Ascending aorta (tissue), 2 donors: ENCODE measurements at regions not wholly inside any gene's neighbourhood (a gene's known extent, or its start where the extent isn't known, plus 50 kb on each side); places are given as distances from the start of the nearest gene placed in this dataset.

Experiments
- DNase-seq, 2 donors: peaks; one replicate each; pipeline ENCODE4 v3.0.0-alpha.2; 2019; ENCODE audit warnings: low spot score in 2 of 2
- H3K27ac ChIP-seq, 2 donors: fragments of 200-600 bp; sonication (generic); one replicate each; pipeline ENCODE4 v1.5.1; 2016 to 2017; ENCODE audit warnings: mild to moderate bottlenecking in 1 of 2
- H3K27me3 ChIP-seq: fragments of 200-600 bp; sonication (generic); one replicate; pipeline ENCODE4 v1.5.1; 2017
- H3K36me3 ChIP-seq, 2 donors: fragments of 200-600 bp; sonication (generic); one replicate each; pipeline ENCODE4 v1.5.1; 2016
- H3K4me1 ChIP-seq, 2 donors: fragments of 200-600 bp; sonication (generic); one replicate each; pipeline ENCODE4 v1.5.1; 2016 to 2017; ENCODE audit warnings: mild to moderate bottlenecking in 1 of 2
- H3K4me3 ChIP-seq, 2 donors: fragments of 200-600 bp; sonication (generic); one replicate each; pipeline ENCODE4 v1.5.1; 2016 to 2017; ENCODE audit warnings: mild to moderate bottlenecking in 1 of 2
- H3K9me3 ChIP-seq, 2 donors: fragments of 200-600 bp; sonication (generic); one replicate each; pipeline ENCODE4 v1.5.1; 2016
- CTCF ChIP-seq, 3 experiments: fragments of 200-600 bp in 2 of 3; fragments of 450-650 bp in 1 of 3; sonication (generic) in 2 of 3; IDR thresholded peaks; one replicate each; pipeline ENCODE4 v1.5.1; 2016 to 2019; ENCODE audit warnings: antibody characterized with exemption in 3 of 3, mild to moderate bottlenecking in 1 of 3, moderate library complexity in 1 of 3
- intact Hi-C: fragments of 100-400 bp; cut with DNase I; formaldehyde crosslinking; loops from one replicate; pipeline ENCODE4 v1.15.1; 2023

DNA sequence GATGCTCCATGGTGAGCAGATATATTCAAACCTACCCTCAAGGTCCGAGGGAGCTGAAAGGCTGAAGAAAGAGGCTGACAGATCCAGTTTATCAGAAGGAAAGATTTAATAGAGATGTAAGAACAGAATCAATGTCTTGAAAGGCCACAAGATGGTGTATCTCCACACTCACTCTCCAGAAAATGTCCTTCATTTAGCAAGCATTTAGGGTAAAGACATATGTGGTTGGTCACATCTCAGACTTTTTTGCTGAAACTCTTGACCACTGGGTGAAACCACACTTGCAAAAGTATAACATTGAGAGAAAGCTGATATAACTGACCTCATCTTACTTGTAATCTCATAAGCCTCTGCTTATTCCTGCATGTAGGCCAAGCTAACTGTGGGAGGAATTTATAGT is 745.8 kb upstream of the GALNTL6 start:
- Histone ChIP-seq H3K27me3 (no peaks in the 10 kb centered on the region), H3K4me1 (no peaks in the 10 kb centered on the region), H3K4me3 (no peak overlapping the region), H3K27ac (no peak overlapping the region), H3K9me3 (peaks cover 0 to 3% of the 10 kb centered on the region in 2 donors), H3K36me3 (no peaks in the 10 kb centered on the region)
- intact Hi-C loops = no loop called here
- TF ChIP-seq CTCF (IDR thresholded peaks at IDR 0.05) = no peak
- no peak for DNase-seq

- H3K27me3 ChIP-seq = no peaks in the 10 kb centered on the region
- no peak overlapping the region for H3K4me3 ChIP-seq
- TF ChIP-seq CTCF (IDR thresholded peaks at IDR 0.05) = no peak
- peaks cover 0 to 7% of the 10 kb centered on the region in 2 donors for H3K9me3 ChIP-seq
- H3K27ac ChIP-seq = no peak overlapping the region
- H3K36me3 ChIP-seq = no peaks in the 10 kb centered on the region
- intact Hi-C loops = no loop called here
- H3K4me1 ChIP-seq = no peaks in the 10 kb centered on the region
- DNase-seq = no peak
Observed at GRCh38 chr4:171049380-171049779, 763.8 kb upstream of the GALNTL6 start.

GRCh38 chr4:171042989-171043524 is 770.1 kb upstream of the GALNTL6 start:
- no peaks in the 10 kb centered on the region for H3K4me1 ChIP-seq
- no peak overlapping the region for H3K27ac ChIP-seq
- H3K9me3 ChIP-seq = peaks cover 0 to 12% of the 10 kb centered on the region in 2 donors
- H3K27me3 ChIP-seq = no peaks in the 10 kb centered on the region
- DNase-seq = no peak
- no peak for TF ChIP-seq CTCF (IDR thresholded peaks at IDR 0.05)
- H3K4me3 ChIP-seq = no peak overlapping the region
- intact Hi-C loops = no loop called here
- H3K36me3 ChIP-seq = no peaks in the 10 kb centered on the region

- DNase-seq = no peak
- Histone ChIP-seq H3K36me3 (no peaks in the 10 kb centered on the region), H3K4me3 (no peak overlapping the region), H3K27ac (no peak overlapping the region), H3K9me3 (no peaks in the 10 kb centered on the region), H3K4me1 (no peaks in the 10 kb centered on the region), H3K27me3 (no peaks in the 10 kb centered on the region)
- intact Hi-C loops = no loop called here
- no peak for TF ChIP-seq CTCF (IDR thresholded peaks at IDR 0.05)
Observed at GRCh38 chr4:171035909-171036308, 777.3 kb upstream of the GALNTL6 start.

GRCh38 chr4:171031338-171031737 is 781.9 kb upstream of the GALNTL6 start:
- intact Hi-C loops = no loop called here
- no peak overlapping the region for H3K27ac ChIP-seq
- H3K36me3 ChIP-seq = no peaks in the 10 kb centered on the region
- H3K27me3 ChIP-seq = no peaks in the 10 kb centered on the region
- no peak overlapping the region for H3K4me3 ChIP-seq
- no peaks in the 10 kb centered on the region for H3K4me1 ChIP-seq
- H3K9me3 ChIP-seq = no peaks in the 10 kb centered on the region
- no peak for TF ChIP-seq CTCF (IDR thresholded peaks at IDR 0.05)
- DNase-seq = no peak

- intact Hi-C loops = no loop called here
- Histone ChIP-seq H3K9me3 (no peaks in the 10 kb centered on the region), H3K27ac (no peak overlapping the region)
Observed at GRCh38 chr4:171025776-171026175, 787.4 kb upstream of the GALNTL6 start.

More at GRCh38 chr4:171025776-171026175, 787.4 kb upstream of the GALNTL6 start:
- no peak for TF ChIP-seq CTCF (IDR thresholded peaks at IDR 0.05)
- Histone ChIP-seq H3K4me1 (no peaks in the 10 kb centered on the region), H3K4me3 (no peak overlapping the region), H3K36me3 (no peaks in the 10 kb centered on the region), H3K27me3 (no peaks in the 10 kb centered on the region)
- no peak for DNase-seq
